Activated T-helper 17 cell treated with anti-CD3 and anti-CD28 coated beads, Interleukin-2, amount 50 U/mL, for 72 hours (primary cell): ENCODE measurements at regions not wholly inside any gene's neighbourhood (a gene's known extent, or its start where the extent isn't known, plus 50 kb on each side); places are given as distances from the start of the nearest gene placed in this dataset.
"Not testable (repeated sequence)": the region's sequence is repeated elsewhere in the genome, so short reads cannot be mapped to it uniquely, and the experiment has no call there.

Source experiments
- ATAC-seq: fragments of 150-1000 bp; cut with Tn5 transposase; replicated peaks from 2 replicates; pipeline ENCODE4 v1.10.0; 2021; ENCODE audit warnings: mild to moderate bottlenecking, moderate library complexity
- H3K27ac Mint-ChIP-seq: one replicate; pipeline ENCODE4 v1.8.0; 2022; ENCODE audit warnings: mixed read lengths
- H3K27me3 Mint-ChIP-seq: one replicate; pipeline ENCODE4 v1.8.0; 2022; ENCODE audit warnings: mixed read lengths
- H3K36me3 Mint-ChIP-seq: one replicate; pipeline ENCODE4 v1.8.0; 2022; ENCODE audit warnings: low read depth, mild to moderate bottlenecking, mixed read lengths
- H3K4me1 Mint-ChIP-seq: one replicate; pipeline ENCODE4 v1.8.0; 2022; ENCODE audit warnings: mixed read lengths
- H3K4me3 Mint-ChIP-seq: one replicate; pipeline ENCODE4 v1.8.0; 2022; ENCODE audit warnings: mild to moderate bottlenecking, mixed read lengths
- H3K9me3 Mint-ChIP-seq: one replicate; pipeline ENCODE4 v1.8.0; 2022; ENCODE audit warnings: mixed read lengths

GRCh38 chr21:35982717-35983116 lies 77.6 kb downstream of the SETD4 start:
- Mint-ChIP-seq H3K27ac (no peak overlapping the region), H3K4me1 (no peaks in the 10 kb centered on the region), H3K4me3 (no peak overlapping the region), H3K27me3 (peaks cover 22% of the 10 kb centered on the region), H3K9me3 (no peaks in the 10 kb centered on the region), H3K36me3 (no peaks in the 10 kb centered on the region)
- ATAC-seq: no peak

GRCh38 chr21:35981514-35982070 lies 78.7 kb downstream of the SETD4 start:
- H3K27me3 Mint-ChIP-seq: peaks cover 26% of the 10 kb centered on the region
- ATAC-seq: no peak
- no peak overlapping the region for H3K4me3 Mint-ChIP-seq
- no peaks in the 10 kb centered on the region for H3K9me3 Mint-ChIP-seq
- no peak overlapping the region for H3K27ac Mint-ChIP-seq
- no peaks in the 10 kb centered on the region for H3K4me1 Mint-ChIP-seq
- no peaks in the 10 kb centered on the region for H3K36me3 Mint-ChIP-seq

- Mint-ChIP-seq H3K27ac (no peak overlapping the region), H3K9me3 (no peaks in the 10 kb centered on the region), H3K36me3 (no peaks in the 10 kb centered on the region), H3K27me3 (peaks cover 23% of the 10 kb centered on the region), H3K4me3 (no peak overlapping the region), H3K4me1 (no peaks in the 10 kb centered on the region)
- ATAC-seq: no peak
Measured at GRCh38 chr21:35980821-35981220, 79.5 kb downstream of the SETD4 start.

GRCh38 chr21:35977860-35978259 lies 82.5 kb downstream of the SETD4 start:
- H3K36me3 Mint-ChIP-seq, ATAC-seq, H3K4me1 Mint-ChIP-seq, H3K4me3 Mint-ChIP-seq, H3K9me3 Mint-ChIP-seq, H3K27ac Mint-ChIP-seq: not testable (repeated sequence)
- peaks cover 16% of the 10 kb centered on the region for H3K27me3 Mint-ChIP-seq

- H3K27me3 Mint-ChIP-seq: peaks cover 18% of the 10 kb centered on the region
- H3K4me3 Mint-ChIP-seq: no peak overlapping the region
- no peak for ATAC-seq
- H3K4me1 Mint-ChIP-seq: no peaks in the 10 kb centered on the region
- H3K36me3 Mint-ChIP-seq: no peaks in the 10 kb centered on the region
- no peaks in the 10 kb centered on the region for H3K9me3 Mint-ChIP-seq
- H3K27ac Mint-ChIP-seq: no peak overlapping the region
Measured at GRCh38 chr21:35976929-35977328, 83.4 kb downstream of the SETD4 start.

GRCh38 chr21:35976481-35976880 lies 83.8 kb downstream of the SETD4 start:
- H3K27me3 Mint-ChIP-seq: peaks cover 18% of the 10 kb centered on the region
- ATAC-seq: no peak
- no peak overlapping the region for H3K4me3 Mint-ChIP-seq

GRCh38 chr21:35974775-35975174 lies 85.6 kb downstream of the SETD4 start:
- Mint-ChIP-seq H3K36me3 (no peaks in the 10 kb centered on the region), H3K27ac (no peak overlapping the region), H3K4me1 (no peaks in the 10 kb centered on the region), H3K4me3 (no peak overlapping the region), H3K9me3 (no peaks in the 10 kb centered on the region), H3K27me3 (peaks cover 21% of the 10 kb centered on the region)
- no peak for ATAC-seq

More at GRCh38 chr21:35976481-35976880, 83.8 kb downstream of the SETD4 start:
- H3K9me3 Mint-ChIP-seq: no peaks in the 10 kb centered on the region
- no peaks in the 10 kb centered on the region for H3K4me1 Mint-ChIP-seq
- H3K36me3 Mint-ChIP-seq: no peaks in the 10 kb centered on the region
- H3K27ac Mint-ChIP-seq: no peak overlapping the region

- no peak for ATAC-seq
- peaks cover 13% of the 10 kb centered on the region for H3K27me3 Mint-ChIP-seq
- no peaks in the 10 kb centered on the region for H3K4me1 Mint-ChIP-seq
- no peak overlapping the region for H3K27ac Mint-ChIP-seq
- no peaks in the 10 kb centered on the region for H3K9me3 Mint-ChIP-seq
- H3K36me3 Mint-ChIP-seq: no peaks in the 10 kb centered on the region
- H3K4me3 Mint-ChIP-seq: no peak overlapping the region
Measured at GRCh38 chr21:35971824-35972223, 88.5 kb downstream of the SETD4 start.

- no peaks in the 10 kb centered on the region for H3K36me3 Mint-ChIP-seq
- H3K4me1 Mint-ChIP-seq: no peaks in the 10 kb centered on the region
- no peak overlapping the region for H3K27ac Mint-ChIP-seq
- H3K9me3 Mint-ChIP-seq: no peaks in the 10 kb centered on the region
- H3K4me3 Mint-ChIP-seq: no peak overlapping the region
- no peak for ATAC-seq
- peaks cover 21% of the 10 kb centered on the region for H3K27me3 Mint-ChIP-seq
Measured at GRCh38 chr21:35969281-35969680, 91.0 kb downstream of the SETD4 start.

GRCh38 chr21:35968564-35968963 lies 91.8 kb downstream of the SETD4 start:
- Mint-ChIP-seq H3K27me3 (peaks cover 20% of the 10 kb centered on the region), H3K4me3 (no peak overlapping the region), H3K9me3 (no peaks in the 10 kb centered on the region), H3K36me3 (no peaks in the 10 kb centered on the region), H3K4me1 (no peaks in the 10 kb centered on the region), H3K27ac (no peak overlapping the region)
- no peak for ATAC-seq

- H3K27ac Mint-ChIP-seq: no peak overlapping the region
- no peak for ATAC-seq
- H3K36me3 Mint-ChIP-seq: no peaks in the 10 kb centered on the region
- H3K9me3 Mint-ChIP-seq: no peaks in the 10 kb centered on the region
- H3K27me3 Mint-ChIP-seq: peaks cover 24% of the 10 kb centered on the region
- no peak overlapping the region for H3K4me3 Mint-ChIP-seq
- no peaks in the 10 kb centered on the region for H3K4me1 Mint-ChIP-seq
Measured at GRCh38 chr21:35965699-35966098, 94.6 kb downstream of the SETD4 start.

GRCh38 chr21:35963920-35964451 lies 96.3 kb downstream of the SETD4 start:
- ATAC-seq: no peak
- Mint-ChIP-seq H3K27me3 (peaks cover 28% of the 10 kb centered on the region), H3K36me3 (no peaks in the 10 kb centered on the region), H3K27ac (no peak overlapping the region), H3K4me1 (no peaks in the 10 kb centered on the region), H3K9me3 (peaks cover 3% of the 10 kb centered on the region), H3K4me3 (no peak overlapping the region)

GRCh38 chr21:35962917-35963316 lies 97.4 kb downstream of the SETD4 start:
- Mint-ChIP-seq H3K9me3 (peaks cover 3% of the 10 kb centered on the region), H3K36me3 (no peaks in the 10 kb centered on the region), H3K27ac (no peak overlapping the region), H3K4me3 (no peak overlapping the region), H3K27me3 (peaks cover 28% of the 10 kb centered on the region), H3K4me1 (no peaks in the 10 kb centered on the region)
- ATAC-seq: no peak

- H3K36me3 Mint-ChIP-seq: no peaks in the 10 kb centered on the region
- peaks cover 14% of the 10 kb centered on the region for H3K27me3 Mint-ChIP-seq
- H3K27ac Mint-ChIP-seq: no peak overlapping the region
- H3K4me3 Mint-ChIP-seq: no peak overlapping the region
- H3K4me1 Mint-ChIP-seq: no peaks in the 10 kb centered on the region
- ATAC-seq: no peak
- H3K9me3 Mint-ChIP-seq: no peaks in the 10 kb centered on the region
Measured at GRCh38 chr21:35954066-35954465, 106.3 kb downstream of the SETD4 start.

- H3K9me3 Mint-ChIP-seq: no peaks in the 10 kb centered on the region
- no peak overlapping the region for H3K27ac Mint-ChIP-seq
- no peak overlapping the region for H3K4me3 Mint-ChIP-seq
- H3K27me3 Mint-ChIP-seq: peaks cover 14% of the 10 kb centered on the region
- no peak for ATAC-seq
- no peaks in the 10 kb centered on the region for H3K4me1 Mint-ChIP-seq
- no peaks in the 10 kb centered on the region for H3K36me3 Mint-ChIP-seq
Measured at GRCh38 chr21:35953597-35953996, 106.7 kb downstream of the SETD4 start.
